OCI-LY1 (cell line): ENCODE measurements at regions not wholly inside any gene's neighbourhood (a gene's known extent, or its start where the extent isn't known, plus 50 kb on each side); places are given as distances from the start of the nearest gene placed in this dataset.

Experiments used
- CTCF ChIP-seq: fragments of 200-600 bp; sonication (generic), shearing (Covaris generic); IDR thresholded peaks from 2 replicates; pipeline ENCODE4 v1.5.1; 2017; ENCODE audit warnings: mild to moderate bottlenecking, antibody characterized with exemption, low read length, moderate library complexity, mixed read lengths
- EZH2 ChIP-seq: fragments of 200-600 bp; sonication (generic), shearing (Covaris generic); IDR thresholded peaks from 2 replicates; pipeline ENCODE4 v1.8.0; 2017; ENCODE audit warnings: borderline replicate concordance, mixed run types, mild to moderate bottlenecking, antibody characterized with exemption, low read length, moderate library complexity, mixed read lengths

- TF ChIP-seq CTCF (no peak), EZH2 (no peak)
Observed at GRCh38 chr3:117404141-117404540, 694.6 kb downstream of the TUSC7 start.
